Peyer's patch (tissue), 4 donors: ENCODE measurements at regions not wholly inside any gene's neighbourhood (a gene's known extent, or its start where the extent isn't known, plus 50 kb on each side); places are given as distances from the start of the nearest gene placed in this dataset.

Experiments
- POLR2A ChIP-seq, 2 donors: fragments of 450-650 bp; IDR thresholded peaks; one replicate each; pipeline ENCODE4 v1.5.1; 2017; ENCODE audit warnings: antibody characterized with exemption in 2 of 2, mild to moderate bottlenecking in 2 of 2, moderate library complexity in 2 of 2
- TF ChIP-seq, protein P1 (sequence below), 6 experiments: fragments of 450-650 bp in 4 of 6; fragments of 200-600 bp in 2 of 6; sonication (generic) in 1 of 6; IDR thresholded peaks; one replicate each; pipeline ENCODE4 v1.5.1; 2017 to 2019; ENCODE audit warnings: antibody characterized with exemption in 6 of 6, mild to moderate bottlenecking in 3 of 6, moderate library complexity in 1 of 6

DNA sequence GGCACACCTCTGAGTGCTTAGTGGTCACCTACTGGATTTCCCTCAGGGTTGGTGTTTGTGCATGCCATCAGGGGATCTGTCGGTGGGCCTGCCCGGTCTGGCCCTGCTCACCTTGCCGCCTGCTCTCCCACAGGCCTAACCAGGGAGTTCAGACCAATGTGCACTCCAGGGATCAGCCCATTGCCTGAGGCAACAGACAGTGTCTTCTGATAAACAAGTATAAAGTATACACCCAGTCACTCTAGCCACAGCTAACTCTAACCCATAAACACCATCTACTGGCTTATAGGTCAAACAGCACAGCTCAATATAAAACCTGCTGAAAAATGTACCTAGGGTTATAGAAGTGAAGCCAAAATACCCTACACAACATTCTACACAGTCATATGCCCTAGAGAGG, 1300.0 kb downstream of the PLA2G4A start:
- TF ChIP-seq, protein P1, sequence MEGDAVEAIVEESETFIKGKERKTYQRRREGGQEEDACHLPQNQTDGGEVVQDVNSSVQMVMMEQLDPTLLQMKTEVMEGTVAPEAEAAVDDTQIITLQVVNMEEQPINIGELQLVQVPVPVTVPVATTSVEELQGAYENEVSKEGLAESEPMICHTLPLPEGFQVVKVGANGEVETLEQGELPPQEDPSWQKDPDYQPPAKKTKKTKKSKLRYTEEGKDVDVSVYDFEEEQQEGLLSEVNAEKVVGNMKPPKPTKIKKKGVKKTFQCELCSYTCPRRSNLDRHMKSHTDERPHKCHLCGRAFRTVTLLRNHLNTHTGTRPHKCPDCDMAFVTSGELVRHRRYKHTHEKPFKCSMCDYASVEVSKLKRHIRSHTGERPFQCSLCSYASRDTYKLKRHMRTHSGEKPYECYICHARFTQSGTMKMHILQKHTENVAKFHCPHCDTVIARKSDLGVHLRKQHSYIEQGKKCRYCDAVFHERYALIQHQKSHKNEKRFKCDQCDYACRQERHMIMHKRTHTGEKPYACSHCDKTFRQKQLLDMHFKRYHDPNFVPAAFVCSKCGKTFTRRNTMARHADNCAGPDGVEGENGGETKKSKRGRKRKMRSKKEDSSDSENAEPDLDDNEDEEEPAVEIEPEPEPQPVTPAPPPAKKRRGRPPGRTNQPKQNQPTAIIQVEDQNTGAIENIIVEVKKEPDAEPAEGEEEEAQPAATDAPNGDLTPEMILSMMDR (IDR thresholded peaks at IDR 0.05): no peak
- TF ChIP-seq POLR2A (IDR thresholded peaks at IDR 0.05): no peak
